ENCODE measurements at regions not wholly inside any gene's neighbourhood (a gene's known extent, or its start where the extent isn't known, plus 50 kb on each side); places are given as distances from the start of the nearest gene placed in this dataset.

- DNase-seq = no peak
These were observed 2083.5 kb upstream of the C9orf72 start for GRCh38 chr9:29656641-29657406.

- DNase-seq = no peak
These were observed 2084.5 kb upstream of the C9orf72 start for GRCh38 chr9:29657821-29658220.

GRCh38 chr9:29659014-29659413 is 2085.7 kb upstream of the C9orf72 start:
- no peak for DNase-seq

GRCh38 chr9:29659736-29660135 is 2086.5 kb upstream of the C9orf72 start:
- no peak for DNase-seq

- DNase-seq = no peak
These were observed 2095.5 kb upstream of the C9orf72 start for GRCh38 chr9:29668732-29669131.

- no peak for DNase-seq
These were observed 2096.3 kb upstream of the C9orf72 start for GRCh38 chr9:29669613-29670012.

GRCh38 chr9:29685531-29685930 is 2112.2 kb upstream of the C9orf72 start:
- no peak for DNase-seq

GRCh38 chr9:29691145-29691544 is 2117.9 kb upstream of the C9orf72 start:
- no peak for DNase-seq

GRCh38 chr9:29691758-29692407 is 2118.6 kb upstream of the C9orf72 start:
- no peak for DNase-seq

- no peak for DNase-seq
These were observed 2123.7 kb upstream of the C9orf72 start for GRCh38 chr9:29697011-29697410.

GRCh38 chr9:29701559-29701958 is 2128.3 kb upstream of the C9orf72 start:
- no peak for DNase-seq

- no peak for DNase-seq
These were observed 2128.7 kb upstream of the C9orf72 start for GRCh38 chr9:29701971-29702370.

- DNase-seq = no peak
These were observed 2141.6 kb upstream of the C9orf72 start for GRCh38 chr9:29714860-29715259.

- no peak for DNase-seq
These were observed 2144.3 kb upstream of the C9orf72 start for GRCh38 chr9:29717631-29718030.

GRCh38 chr9:29730163-29730562 is 2156.9 kb upstream of the C9orf72 start:
- DNase-seq = no peak

- no peak for DNase-seq
These were observed 2167.2 kb upstream of the C9orf72 start for GRCh38 chr9:29740518-29740917.

GRCh38 chr9:29741169-29741568 is 2167.9 kb upstream of the C9orf72 start:
- DNase-seq = no peak

- no peak for DNase-seq
These were observed 2176.8 kb upstream of the C9orf72 start for GRCh38 chr9:29750062-29750461.

GRCh38 chr9:29751226-29751625 is 2177.9 kb upstream of the C9orf72 start:
- no peak for DNase-seq

GRCh38 chr9:29753638-29754037 is 2180.4 kb upstream of the C9orf72 start:
- DNase-seq = no peak

GRCh38 chr9:29769019-29769418 is 2195.7 kb upstream of the C9orf72 start:
- DNase-seq = no peak

- no peak for DNase-seq
These were observed 2200.4 kb upstream of the C9orf72 start for GRCh38 chr9:29773676-29774075.

GRCh38 chr9:29775491-29775890 is 2202.2 kb upstream of the C9orf72 start:
- DNase-seq = no peak

- DNase-seq = no peak
These were observed 2205.1 kb upstream of the C9orf72 start for GRCh38 chr9:29778281-29778849.

Data from T-helper 9 cell (primary cell).